HG03342 (cell line): ENCODE measurements at regions not wholly inside any gene's neighbourhood (a gene's known extent, or its start where the extent isn't known, plus 50 kb on each side); places are given as distances from the start of the nearest gene placed in this dataset.

Experiments
- ATAC-seq: cut with Tn5 transposase; IDR thresholded peaks from one replicate; pipeline ENCODE4 v1.9.1; 2021; ENCODE audit warnings: mild to moderate bottlenecking, moderate library complexity; ENCODE audit not compliant: unreplicated experiment

DNA sequence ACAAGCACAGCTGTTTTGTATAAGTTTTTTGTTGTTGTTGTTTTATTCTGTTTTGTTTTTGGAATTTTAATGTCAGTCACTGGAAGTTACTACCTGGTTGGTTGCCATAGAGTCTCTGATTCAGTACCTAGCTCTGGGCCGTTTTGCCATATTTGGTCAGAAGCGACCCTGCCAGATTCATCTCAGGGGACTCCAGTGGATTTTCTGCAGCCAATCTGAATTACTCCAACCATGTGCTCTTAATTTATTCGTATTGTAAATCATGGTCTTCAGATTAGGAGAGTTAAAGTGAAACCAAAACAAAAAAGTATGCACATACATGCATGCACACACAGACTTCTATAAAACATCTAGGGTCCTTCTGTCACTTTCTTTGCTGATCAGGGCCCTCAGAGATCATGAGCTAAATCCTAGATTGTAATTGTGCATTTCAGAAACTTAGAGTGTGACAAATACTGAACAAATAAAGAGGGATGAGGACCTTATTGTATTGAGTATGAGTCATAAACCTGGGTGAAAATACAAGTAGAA, 317.4 kb upstream of the UBE2E3 start:
- ATAC-seq: no peak

DNA sequence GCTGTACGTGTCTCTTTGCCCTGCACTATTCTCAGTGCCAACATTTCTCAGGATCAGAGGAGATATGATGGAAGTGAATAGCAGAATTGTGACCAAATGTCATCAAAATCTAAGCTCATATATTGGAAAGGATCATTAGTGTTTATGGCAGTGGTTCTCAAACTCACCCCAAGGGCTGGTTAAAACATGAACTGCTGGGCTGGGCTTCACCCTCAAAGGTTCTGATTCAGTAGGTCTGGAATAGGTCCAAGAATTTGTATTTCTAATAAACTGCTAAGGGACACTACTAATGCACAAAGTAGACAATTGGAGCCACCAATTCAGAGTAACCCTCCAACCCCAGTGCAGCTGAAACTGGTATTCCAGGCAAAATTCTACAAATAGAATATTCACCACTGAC, 317.9 kb upstream of the UBE2E3 start:
- ATAC-seq: no peak

DNA sequence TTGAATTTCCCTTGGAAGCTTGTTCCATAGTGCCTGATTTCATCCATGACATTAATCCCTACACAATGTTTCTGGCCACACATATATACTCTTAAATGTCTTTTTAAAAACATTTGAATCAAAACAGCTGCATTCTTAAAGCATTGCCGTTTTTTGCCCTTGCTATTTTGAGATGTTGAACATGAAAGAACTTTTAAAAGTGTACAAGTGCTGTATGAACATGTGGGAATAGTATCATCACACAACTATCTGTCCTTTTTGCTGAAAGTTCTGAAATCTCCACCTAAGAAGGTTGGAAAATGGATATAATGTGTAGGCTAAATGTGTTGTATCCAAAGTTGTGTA, 318.7 kb upstream of the UBE2E3 start:
- no peak for ATAC-seq

DNA sequence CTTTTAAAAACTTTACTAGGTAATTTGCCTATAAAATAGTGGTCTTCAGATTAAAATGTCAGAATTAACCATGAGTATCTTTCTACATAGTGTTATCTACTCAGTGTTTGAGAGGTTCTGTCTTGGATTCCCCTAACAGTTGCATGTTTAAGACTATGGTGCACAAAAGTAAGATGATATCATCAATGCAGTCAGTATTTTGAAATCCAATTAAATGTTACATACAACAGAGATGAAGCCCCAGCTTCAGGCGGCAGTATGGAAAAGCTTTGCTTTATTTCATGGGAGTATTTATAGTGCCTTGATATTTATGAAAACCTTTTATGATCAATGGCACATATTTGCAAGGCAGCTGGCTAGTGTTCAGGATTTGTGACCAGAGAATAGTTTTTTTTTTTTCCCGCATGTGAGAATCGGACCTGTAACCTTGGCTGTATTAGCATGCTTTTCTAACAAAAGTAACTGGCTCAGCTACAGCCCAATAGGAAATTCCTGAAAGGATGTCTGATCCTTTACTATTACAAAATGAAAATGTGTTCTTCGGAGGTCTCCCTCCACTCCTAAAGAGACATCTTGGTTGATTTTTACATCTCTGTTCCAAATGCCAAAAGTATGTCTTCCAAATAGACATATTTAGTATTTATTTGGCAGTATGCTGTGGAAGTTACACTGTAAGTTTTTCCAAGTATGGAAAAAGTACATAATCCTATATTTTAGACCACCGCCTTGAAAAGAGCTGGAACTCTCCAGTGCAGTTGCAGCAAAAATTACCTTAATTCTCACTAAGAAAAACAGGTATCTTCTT, 319.3 kb upstream of the UBE2E3 start:
- no peak for ATAC-seq

DNA sequence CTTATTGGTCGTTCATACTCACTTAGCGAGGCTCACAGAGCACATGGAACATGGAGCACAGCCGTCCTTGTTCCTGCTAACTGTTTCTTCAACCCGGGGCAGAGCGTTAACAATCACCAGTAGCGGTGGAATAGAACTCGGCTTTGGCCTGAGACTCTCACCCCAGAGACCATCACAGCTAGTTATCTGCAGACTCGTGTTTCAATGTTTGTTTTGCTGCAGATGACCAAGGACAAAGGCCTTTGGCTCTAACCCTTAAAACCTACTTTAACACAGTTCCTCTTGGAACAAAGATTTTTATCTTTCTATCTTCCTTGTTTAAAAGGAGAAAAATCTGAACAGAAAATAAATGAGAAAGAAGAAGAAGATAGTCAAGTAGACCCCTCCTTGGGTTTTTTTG, 320.2 kb upstream of the UBE2E3 start:
- ATAC-seq: no peak

DNA sequence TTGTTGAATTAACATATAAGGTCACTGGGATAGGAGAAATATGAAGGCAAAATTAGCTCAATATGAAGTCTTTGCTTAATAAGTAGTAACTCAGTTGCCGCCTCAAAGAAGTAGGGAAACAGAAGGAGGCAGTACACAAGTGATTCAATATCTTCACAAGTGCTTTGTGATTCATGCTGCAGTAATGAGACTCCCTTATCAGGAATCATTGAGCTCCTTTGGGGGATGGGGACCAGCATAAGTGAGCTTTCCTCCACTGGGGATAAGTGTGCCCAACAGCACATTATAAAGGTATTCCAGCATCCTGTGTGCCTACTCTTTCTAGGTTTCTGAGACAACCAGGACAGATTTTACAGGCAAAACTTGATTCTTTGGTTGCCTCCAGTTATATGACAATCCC, 323.4 kb upstream of the UBE2E3 start:
- ATAC-seq: no peak

DNA sequence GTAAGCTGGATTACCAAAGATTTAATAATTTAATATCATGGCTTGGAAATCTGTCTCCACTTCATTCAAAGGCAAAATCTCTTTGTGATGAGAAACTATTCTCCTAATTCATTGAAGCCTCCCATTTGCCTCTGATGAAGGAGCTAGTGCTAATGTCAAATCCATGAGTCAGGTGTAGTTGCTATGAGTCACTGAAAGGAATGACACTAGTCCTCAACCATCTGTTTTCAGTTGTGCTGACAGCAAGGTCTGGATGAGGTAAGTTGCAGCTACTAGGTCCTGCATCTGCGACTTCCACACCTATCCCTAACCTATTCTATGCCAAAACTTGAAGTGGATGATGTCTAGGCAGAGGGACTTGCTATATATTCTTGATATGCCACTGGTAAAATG, 324.0 kb upstream of the UBE2E3 start:
- no peak for ATAC-seq

DNA sequence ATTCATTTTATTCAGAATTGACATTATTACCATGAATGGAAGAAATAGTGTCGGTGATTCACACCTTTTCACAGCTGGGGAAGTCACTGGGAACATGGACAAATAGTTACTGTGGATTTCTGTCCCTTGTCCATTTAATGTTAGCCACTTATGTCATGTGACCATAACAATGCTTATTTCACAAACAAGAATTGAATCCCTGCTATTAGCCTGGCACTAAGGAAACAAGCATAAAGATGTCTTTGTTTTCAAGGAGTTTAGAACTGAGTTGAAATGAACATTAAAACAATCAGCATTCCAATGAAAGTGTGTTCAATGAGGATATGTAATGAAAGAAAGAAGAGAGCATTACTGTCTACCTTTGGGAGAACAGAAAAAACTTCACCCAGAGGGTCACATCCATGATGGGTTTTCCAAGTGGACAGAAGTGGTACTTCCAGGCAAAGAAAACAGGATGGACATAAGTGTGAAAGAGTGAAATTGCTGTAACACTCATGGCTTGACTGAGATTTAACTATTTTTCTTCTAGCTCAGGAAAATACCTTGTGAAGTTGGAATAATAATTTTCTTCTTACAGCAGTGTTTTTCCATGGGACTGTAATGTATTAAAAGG, 324.5 kb upstream of the UBE2E3 start:
- ATAC-seq: no peak

DNA sequence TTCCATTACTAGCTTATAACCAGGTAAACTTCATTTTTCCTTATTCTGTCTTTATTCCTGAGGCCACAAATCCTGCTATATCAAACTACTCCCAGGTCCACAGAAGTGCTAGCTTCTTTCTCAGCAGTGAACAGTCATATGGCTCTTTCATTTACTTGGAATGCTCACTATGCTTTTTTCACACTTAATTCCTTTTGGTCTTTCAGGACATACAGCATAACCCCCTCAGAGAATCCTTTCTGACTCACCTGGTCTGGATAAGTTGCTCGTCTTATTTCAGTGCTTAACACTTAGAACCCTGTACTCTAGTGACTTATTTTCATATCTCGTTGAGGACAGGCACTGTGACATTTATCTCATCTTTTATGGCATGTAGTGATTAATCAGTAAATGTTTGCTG, 325.0 kb upstream of the UBE2E3 start:
- no peak for ATAC-seq

DNA sequence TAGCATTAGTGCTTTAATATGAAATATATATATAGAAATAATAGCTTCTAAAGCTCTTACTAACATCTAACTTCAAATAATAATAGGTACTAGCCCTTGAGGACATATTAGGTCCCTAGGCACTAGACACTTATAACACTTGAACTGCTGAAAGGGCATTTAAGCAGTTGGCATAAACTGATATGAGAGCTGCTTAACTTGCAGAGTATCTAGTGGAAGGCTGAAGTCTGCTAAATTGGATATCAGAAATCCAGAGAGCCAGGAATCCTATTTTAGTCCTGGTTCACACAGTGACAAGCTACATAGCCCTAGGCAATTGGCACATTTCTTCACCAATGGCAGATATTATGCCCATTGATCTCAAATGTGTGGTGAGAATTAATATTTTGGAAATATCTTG, 326.9 kb upstream of the UBE2E3 start:
- no peak for ATAC-seq

DNA sequence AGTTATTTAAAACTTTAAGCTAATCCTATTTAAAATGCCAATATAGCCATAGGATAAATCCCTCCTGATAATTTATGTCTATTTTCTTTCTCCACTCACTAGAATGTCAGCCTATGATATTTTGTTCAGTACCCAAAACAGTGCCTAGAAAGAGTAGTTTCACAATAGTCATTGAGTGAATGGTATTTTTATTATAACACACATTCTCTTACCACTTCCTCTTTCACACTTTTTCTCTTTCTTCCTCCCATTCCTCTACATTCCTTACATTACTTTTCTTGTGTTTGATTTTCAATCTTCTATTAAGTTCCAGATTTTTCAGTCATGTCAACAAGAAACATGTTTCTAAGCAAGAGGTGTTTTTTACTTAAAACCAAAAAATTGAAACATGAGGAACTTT, 327.6 kb upstream of the UBE2E3 start:
- no peak for ATAC-seq

DNA sequence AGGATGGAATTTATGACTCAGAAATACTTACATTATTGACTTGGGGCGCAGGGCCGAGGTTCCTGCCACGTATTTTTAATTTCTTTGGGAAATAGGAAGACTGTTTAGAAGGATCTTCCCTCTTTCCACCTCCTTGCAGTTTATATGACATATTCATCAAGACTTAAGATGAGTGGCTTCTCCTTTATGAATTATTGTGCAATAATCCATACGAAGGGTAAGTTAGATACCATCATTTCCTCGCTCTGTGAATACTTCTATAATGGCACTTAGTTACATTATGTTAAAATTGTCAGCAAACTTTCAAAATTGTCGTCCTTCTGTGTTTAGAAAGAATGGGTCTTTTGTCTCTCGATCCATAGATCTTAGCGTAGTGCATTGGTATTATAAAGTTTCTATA, 328.8 kb upstream of the UBE2E3 start:
- no peak for ATAC-seq

DNA sequence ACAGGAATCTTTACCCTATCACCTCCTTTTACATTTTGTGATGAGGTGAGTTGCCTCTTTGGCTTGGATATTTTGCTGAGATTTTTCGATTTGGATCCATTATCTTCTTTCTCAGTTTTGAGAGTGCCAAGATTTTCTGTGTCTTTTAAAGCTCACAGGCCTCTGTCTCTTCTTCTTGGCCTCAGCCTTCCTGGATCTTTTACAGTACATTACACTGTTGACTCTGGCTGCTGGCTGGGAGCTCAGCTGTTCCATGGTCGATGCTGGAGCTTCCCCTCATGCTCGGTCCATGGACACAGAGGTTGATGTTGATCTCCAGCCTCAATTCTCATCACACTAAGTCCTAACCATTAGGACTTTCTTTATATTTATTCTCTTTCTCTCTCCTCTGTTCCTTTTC, 332.8 kb upstream of the UBE2E3 start:
- ATAC-seq: no peak

DNA sequence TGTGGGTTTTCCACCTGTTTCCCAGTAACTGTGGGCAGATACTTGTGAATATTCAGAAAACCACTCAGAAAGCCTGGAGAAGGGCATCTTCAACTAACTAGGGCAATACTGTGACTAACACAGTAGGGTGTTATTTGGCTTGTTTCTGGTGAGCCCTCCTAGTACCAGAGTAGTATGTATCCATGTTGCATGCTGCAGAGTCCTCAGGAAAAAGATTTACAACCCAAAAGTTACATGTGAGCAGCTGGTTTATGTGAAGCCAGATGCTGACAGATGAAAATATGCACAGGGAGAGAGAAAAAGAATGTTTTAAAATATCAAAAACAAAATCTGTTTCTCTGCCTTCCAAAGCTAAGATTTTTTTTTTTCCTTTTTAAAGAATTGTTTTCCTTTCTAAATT, 333.2 kb upstream of the UBE2E3 start:
- no peak for ATAC-seq

DNA sequence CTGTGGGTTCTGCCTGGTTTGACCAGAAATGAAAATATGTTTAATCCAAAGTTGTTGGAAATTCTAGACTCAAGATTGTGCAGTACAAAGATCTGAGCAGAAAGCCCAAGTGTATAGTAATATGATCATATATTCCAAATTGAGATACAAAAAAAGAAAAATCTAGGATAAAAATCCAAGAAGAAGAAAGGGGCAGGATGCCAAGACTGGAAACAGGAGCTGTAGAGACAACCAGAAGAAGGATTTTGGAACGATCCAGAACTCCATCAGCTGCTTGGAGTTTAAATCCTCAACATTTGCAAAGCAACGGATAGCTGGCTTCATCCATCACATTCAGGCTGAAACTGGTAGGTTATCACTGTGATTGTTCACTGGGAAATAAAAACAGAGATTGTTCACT, 333.6 kb upstream of the UBE2E3 start:
- ATAC-seq: no peak

DNA sequence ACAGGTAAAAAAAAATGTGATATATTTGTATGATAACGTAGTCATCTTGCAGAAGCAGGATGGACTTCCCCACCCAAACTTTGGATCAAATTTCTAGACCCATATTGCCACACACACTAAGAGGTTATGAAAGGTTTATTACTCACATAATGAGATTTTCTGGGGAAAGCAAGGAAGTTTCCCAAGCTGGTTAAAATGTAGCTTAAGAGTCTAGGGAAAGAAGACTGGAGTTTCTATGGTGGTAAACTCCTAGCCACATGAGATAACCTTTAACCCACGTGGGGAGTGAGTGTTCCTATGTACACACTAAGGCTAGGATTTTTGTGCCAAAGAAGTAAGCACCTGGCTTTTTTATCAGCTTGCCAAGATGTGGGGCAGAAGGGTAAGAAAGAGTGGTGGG, 335.7 kb upstream of the UBE2E3 start:
- no peak for ATAC-seq

DNA sequence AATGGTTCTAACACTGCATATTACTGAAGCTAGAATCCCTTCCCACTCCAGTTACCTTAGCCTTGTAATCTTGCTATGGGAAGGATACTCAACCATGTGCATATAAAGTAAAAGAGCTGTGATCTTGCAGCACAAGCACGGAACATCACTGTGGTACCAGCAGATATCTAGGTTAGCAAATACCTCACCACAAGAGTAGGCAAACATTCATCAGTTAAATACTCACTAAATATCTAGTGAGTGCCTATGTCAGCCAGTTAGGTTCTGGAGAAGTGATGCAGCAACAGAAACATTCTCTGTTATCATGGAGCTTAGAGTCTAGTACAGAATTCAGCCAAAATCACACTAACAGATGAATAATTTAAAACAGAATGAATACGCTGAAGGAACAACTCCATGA, 349.6 kb upstream of the UBE2E3 start:
- no peak for ATAC-seq

DNA sequence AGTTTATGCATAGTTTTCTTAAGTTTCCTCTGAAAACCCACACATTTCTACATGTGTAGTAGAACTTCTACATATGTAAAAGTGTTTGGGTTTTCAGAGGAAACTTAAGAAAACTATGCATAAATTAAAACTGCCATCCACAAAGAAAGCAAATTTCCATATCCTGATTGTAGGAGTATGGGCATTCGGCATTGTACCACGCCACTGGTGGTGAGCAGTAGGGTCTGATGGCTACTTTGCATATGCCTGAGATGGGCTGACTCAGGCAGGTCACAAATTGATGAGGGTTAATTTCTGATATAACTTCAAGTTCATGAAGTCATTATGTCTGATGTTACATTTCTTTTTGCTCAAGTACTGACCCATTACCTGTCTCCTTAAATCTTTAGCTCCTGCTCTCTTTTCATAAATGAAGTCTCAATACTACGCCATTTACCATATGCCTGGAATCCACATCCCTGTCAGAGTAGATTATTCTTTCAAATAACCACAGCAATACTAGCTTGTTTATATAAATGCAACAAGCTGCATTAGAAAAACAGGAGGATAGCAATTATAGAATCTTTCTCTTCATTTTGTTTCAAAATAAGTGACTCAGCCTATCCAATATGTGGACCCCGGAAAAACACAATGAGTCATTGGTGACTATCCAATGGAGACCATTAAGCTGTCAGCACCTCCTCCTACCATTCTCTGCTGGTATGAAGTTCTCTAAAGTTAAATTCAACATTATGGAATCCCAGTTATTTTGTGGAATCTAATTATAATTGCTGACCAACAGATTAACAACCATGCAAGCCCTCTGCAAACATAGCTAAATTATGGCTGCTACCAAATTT, 355.2 kb upstream of the UBE2E3 start:
- no peak for ATAC-seq

DNA sequence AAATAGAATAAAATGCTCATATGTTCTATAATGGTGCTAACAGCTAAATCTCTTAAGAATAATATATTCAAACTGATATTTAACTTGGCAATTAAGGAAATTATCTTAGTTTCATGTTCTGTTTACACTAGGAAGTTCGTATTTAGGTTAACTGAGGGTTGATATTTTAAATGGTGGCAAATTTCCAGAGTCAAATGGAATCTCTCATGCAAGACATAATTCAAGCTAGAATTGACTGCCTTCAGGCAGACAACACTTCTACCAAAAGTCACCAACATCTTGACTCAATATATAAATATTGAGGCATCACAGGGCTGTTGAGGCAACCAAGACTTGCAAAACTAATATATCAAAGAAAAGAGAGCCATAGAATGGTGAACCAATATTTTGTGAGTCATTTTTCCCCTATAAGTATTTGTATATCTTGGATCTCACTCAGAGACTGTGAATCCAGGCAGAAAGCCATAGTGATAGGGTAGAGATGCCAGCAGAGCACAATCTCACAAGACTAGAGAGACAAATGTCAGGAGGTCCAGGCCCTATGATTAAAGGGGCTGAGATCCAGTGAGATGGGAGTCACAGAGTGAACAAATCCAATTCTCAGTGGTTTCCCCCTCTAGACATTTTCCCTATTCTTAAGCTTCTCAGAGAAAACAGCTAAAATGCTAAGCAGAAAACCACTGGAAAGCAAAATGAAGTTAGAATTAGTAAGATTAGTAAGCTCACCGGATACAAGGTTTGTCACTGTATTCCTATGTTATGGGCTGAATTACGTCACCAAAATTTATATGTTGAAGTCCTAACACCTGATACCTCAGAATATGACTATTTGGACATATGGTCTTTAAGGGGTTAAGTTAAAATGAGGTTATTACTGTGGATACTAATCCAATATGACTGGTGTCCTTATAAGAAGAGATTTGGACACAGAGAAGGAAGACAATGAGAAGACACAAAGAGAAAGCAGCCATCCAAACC, 358.2 kb upstream of the UBE2E3 start:
- ATAC-seq: no peak

DNA sequence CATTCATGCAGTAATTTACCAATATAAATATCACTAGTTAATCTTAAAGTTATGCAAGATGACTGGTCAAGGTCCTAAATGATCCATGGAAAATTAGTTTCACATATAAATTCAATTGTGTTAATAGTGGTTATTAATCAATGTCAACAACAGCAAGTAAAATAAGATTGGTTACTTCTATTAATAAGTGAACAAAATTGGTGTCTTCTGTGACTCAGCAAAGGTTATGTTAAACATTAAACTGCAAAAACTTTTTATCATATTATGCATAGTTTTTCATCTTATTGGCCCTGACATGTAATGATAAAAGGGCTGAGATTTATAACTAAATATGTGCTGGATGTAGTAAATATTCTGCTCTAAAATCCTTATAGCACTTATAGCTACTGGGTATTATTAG, 359.0 kb upstream of the UBE2E3 start:
- no peak for ATAC-seq

DNA sequence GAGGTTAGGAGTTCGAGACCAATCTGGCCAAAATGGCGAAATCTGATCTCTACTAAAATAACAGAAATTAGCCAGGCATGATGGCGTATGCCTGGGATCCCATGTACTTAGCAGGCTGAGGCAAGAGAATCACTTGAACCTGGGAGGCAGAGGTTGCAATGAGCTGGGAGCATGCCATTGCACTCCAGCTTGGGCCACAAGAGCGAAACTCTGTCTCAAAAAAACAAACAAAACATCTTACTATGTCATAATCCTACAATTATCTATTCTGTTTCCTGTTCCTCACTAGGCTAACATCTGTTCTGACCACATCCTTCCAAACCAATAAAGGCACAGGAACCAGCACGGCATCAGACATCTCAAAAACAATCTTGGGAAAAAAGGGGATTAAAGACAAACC, 361.8 kb upstream of the UBE2E3 start:
- ATAC-seq: no peak
